Ovary (tissue), 7 donors: ENCODE measurements at regions not wholly inside any gene's neighbourhood (a gene's known extent, or its start where the extent isn't known, plus 50 kb on each side); places are given as distances from the start of the nearest gene placed in this dataset.

Experiments used
- DNase-seq, 5 donors: peaks; one replicate each; pipeline ENCODE4 v3.0.0-alpha.2; 2019 to 2020
- H3K27ac ChIP-seq, 2 donors: fragments of 200-600 bp; one replicate each; pipeline versions ENCODE4 v1.5.1 to v1.8.0; 2019 to 2022
- H3K27me3 ChIP-seq: fragments of 200-600 bp; one replicate; pipeline ENCODE4 v1.8.0; 2022
- H3K36me3 ChIP-seq: fragments of 200-600 bp; sonication (generic); one replicate; pipeline ENCODE4 v1.5.1; 2019
- H3K4me1 ChIP-seq: one replicate; pipeline ENCODE4 v1.8.1; 2013; ENCODE audit warnings: mild to moderate bottlenecking, moderate library complexity; ENCODE audit not compliant: insufficient read depth
- H3K4me3 ChIP-seq: fragments of 200-600 bp; sonication (generic); one replicate; pipeline ENCODE4 v1.5.1; 2017
- H3K9me3 ChIP-seq, 2 donors: fragments of 200-600 bp in 1 of 2; sonication (generic) in 1 of 2; one replicate each; pipeline versions ENCODE4 v1.5.1 to v1.8.1; 2013 to 2019; ENCODE audit warnings: mild to moderate bottlenecking in 1 of 2, moderate library complexity in 1 of 2
- EP300 ChIP-seq: sonication (generic); formaldehyde crosslinking; IDR thresholded peaks from one replicate; pipeline ENCODE4 v1.6.1; 2017; ENCODE audit warnings: antibody characterized with exemption
- POLR2A ChIP-seq: fragments of 450-650 bp; IDR thresholded peaks from one replicate; pipeline ENCODE4 v1.6.1; 2017; ENCODE audit warnings: antibody characterized with exemption, mild to moderate bottlenecking, moderate library complexity
- WGBS, 3 donors: extraction: QIAGEN DNeasy Blood & Tissue Kit in 1 of 3; methylation state at CpG; one replicate each; pipeline versions ENCODE4 v1.1.5 to v1.1.7; 2013 to 2017; 5-methylcytosine and 5-hydroxymethylcytosine counted together
- intact Hi-C, 4 donors: fragments of 100-400 bp; cut with DNase I; formaldehyde crosslinking; loops; one replicate each; pipeline versions ENCODE4 v1.11.0 to v1.15.1; 2022 to 2023
- TF ChIP-seq, protein P1 (sequence below), 3 donors: fragments of 450-650 bp in 2 of 3; fragments of 200-600 bp in 1 of 3; IDR thresholded peaks; one replicate each; pipeline versions ENCODE4 v1.5.1 to v1.8.0; 2016 to 2022; ENCODE audit warnings: antibody characterized with exemption in 3 of 3, mild to moderate bottlenecking in 1 of 3
- donor health status: DM: no; HTN: no; CAD: no; lungs with moderate emphysema.
- donor health status: DM: no; HTN: no; CAD: no.
- donor health status: Bipolar disorder and iron deficiency.
- donor health status: DM: no; HTN: no; CAD: no.
- donor health status: DM: yes; HTN: yes; CAD: no.

- intact Hi-C loops: no loop called here
- 93 to 98% (median 97%) methylated on average over 1 of the region's 1 CpG for WGBS, 3 donors
Measured at GRCh38 chr4:137309424-137309823, 222.9 kb downstream of the PCDH18 start.

GRCh38 chr4:137307806-137308205, 224.5 kb downstream of the PCDH18 start:
- Histone ChIP-seq H3K27ac (no peak overlapping the region), H3K36me3 (no peaks in the 10 kb centered on the region), H3K4me1 (no peaks in the 10 kb centered on the region), H3K27me3 (no peaks in the 10 kb centered on the region), H3K9me3 (no peaks in the 10 kb centered on the region), H3K4me3 (no peak overlapping the region)
- TF ChIP-seq POLR2A (no peak), EP300 (no peak)
- TF ChIP-seq, protein P1, sequence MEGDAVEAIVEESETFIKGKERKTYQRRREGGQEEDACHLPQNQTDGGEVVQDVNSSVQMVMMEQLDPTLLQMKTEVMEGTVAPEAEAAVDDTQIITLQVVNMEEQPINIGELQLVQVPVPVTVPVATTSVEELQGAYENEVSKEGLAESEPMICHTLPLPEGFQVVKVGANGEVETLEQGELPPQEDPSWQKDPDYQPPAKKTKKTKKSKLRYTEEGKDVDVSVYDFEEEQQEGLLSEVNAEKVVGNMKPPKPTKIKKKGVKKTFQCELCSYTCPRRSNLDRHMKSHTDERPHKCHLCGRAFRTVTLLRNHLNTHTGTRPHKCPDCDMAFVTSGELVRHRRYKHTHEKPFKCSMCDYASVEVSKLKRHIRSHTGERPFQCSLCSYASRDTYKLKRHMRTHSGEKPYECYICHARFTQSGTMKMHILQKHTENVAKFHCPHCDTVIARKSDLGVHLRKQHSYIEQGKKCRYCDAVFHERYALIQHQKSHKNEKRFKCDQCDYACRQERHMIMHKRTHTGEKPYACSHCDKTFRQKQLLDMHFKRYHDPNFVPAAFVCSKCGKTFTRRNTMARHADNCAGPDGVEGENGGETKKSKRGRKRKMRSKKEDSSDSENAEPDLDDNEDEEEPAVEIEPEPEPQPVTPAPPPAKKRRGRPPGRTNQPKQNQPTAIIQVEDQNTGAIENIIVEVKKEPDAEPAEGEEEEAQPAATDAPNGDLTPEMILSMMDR (IDR thresholded peaks at IDR 0.05): no peak
- intact Hi-C loops: no loop called here
- peak in 3 of 5 donors; percentile 10 to 36 (median 11) for DNase-seq

More at GRCh38 chr4:137309424-137309823, 222.9 kb downstream of the PCDH18 start:
- no peak for DNase-seq
- TF ChIP-seq EP300 (no peak), POLR2A (no peak)
- TF ChIP-seq, protein P1 (IDR thresholded peaks at IDR 0.05): no peak
- no peaks in the 10 kb centered on the region for H3K36me3 ChIP-seq
- no peak overlapping the region for H3K27ac ChIP-seq
- H3K4me1 ChIP-seq: no peaks in the 10 kb centered on the region
- no peak overlapping the region for H3K4me3 ChIP-seq
- H3K9me3 ChIP-seq: no peaks in the 10 kb centered on the region
- no peaks in the 10 kb centered on the region for H3K27me3 ChIP-seq

- intact Hi-C loops: no loop called here
- Histone ChIP-seq H3K4me1 (no peaks in the 10 kb centered on the region), H3K36me3 (no peaks in the 10 kb centered on the region), H3K27me3 (no peaks in the 10 kb centered on the region), H3K27ac (no peak overlapping the region), H3K4me3 (no peak overlapping the region), H3K9me3 (no peaks in the 10 kb centered on the region)
- TF ChIP-seq, protein P1 (IDR thresholded peaks at IDR 0.05): no peak
- TF ChIP-seq POLR2A (no peak), EP300 (no peak)
- DNase-seq: no peak
Measured at GRCh38 chr4:137300776-137301175, 231.5 kb downstream of the PCDH18 start.

GRCh38 chr4:137299281-137299680, 233.0 kb downstream of the PCDH18 start:
- no peaks in the 10 kb centered on the region for H3K4me1 ChIP-seq
- no peaks in the 10 kb centered on the region for H3K36me3 ChIP-seq
- WGBS, 3 donors: 93 to 98% (median 96%) methylated on average over 1 of the region's 1 CpG
- H3K4me3 ChIP-seq: no peak overlapping the region
- intact Hi-C loops: no loop called here
- H3K9me3 ChIP-seq: no peaks in the 10 kb centered on the region
- H3K27ac ChIP-seq: no peak overlapping the region
- DNase-seq: no peak
- H3K27me3 ChIP-seq: no peaks in the 10 kb centered on the region
- TF ChIP-seq EP300 (no peak), POLR2A (no peak)
- TF ChIP-seq, protein P1 (IDR thresholded peaks at IDR 0.05): no peak

DNA sequence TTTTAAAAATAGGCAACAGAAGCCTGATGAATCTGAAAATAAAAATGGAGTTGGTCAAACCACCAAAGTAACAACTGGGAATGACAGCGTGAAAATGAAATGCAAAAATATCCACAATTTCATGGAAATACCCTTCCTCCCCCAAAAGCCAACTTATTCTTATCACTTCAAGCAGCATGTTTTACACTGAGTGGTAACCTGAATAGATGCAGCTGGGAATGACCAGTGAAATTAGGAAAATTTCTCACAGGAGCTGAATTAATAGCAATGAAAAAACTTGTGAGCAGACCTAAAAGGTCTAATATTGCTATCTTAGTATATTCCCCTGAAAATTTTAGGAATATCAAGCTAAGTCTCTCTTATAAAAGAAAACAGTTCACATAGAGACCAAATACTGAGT, 239.0 kb downstream of the PCDH18 start:
- intact Hi-C loops: no loop called here
- Histone ChIP-seq H3K27me3 (no peaks in the 10 kb centered on the region), H3K36me3 (no peaks in the 10 kb centered on the region), H3K9me3 (no peaks in the 10 kb centered on the region), H3K4me1 (peaks cover 1% of the 10 kb centered on the region), H3K27ac (no peak overlapping the region), H3K4me3 (no peak overlapping the region)
- 17 to 52% (median 32%) methylated on average over 1 of the region's 1 CpG for WGBS, 3 donors
- TF ChIP-seq, protein P1 (IDR thresholded peaks at IDR 0.05): no peak
- TF ChIP-seq POLR2A (no peak), EP300 (no peak)
- DNase-seq: no peak
